GM18507 (cell line): ENCODE measurements at regions not wholly inside any gene's neighbourhood (a gene's known extent, or its start where the extent isn't known, plus 50 kb on each side); places are given as distances from the start of the nearest gene placed in this dataset.
"Not testable (repeated sequence)": the region's sequence is repeated elsewhere in the genome, so short reads cannot be mapped to it uniquely, and the experiment has no call there.

ENCODE experiments used
- DNase-seq: peaks from one replicate; pipeline ENCODE4 v3.0.0; 2011; ENCODE audit warnings: low read depth; ENCODE audit not compliant: insufficient read length; ENCODE audit errors: extremely low spot score
- FAIRE-seq: peaks from 2 replicates; lab custom pipeline; 2011; peaks lifted over from hg19 to GRCh38; lab: Jason Lieb, UNC

GRCh38 chr5:13251623-13252376, 692.7 kb downstream of the DNAH5 start:
- FAIRE-seq (no peak), DNase-seq (no peak)

- no peak for FAIRE-seq
- no peak for DNase-seq
Observed at GRCh38 chr5:13250464-13251291, 693.8 kb downstream of the DNAH5 start.

- FAIRE-seq (no peak), DNase-seq (no peak)
Observed at GRCh38 chr5:13249854-13250253, 694.6 kb downstream of the DNAH5 start.

GRCh38 chr5:13248253-13248652, 696.2 kb downstream of the DNAH5 start:
- FAIRE-seq (no peak), DNase-seq (no peak)

GRCh38 chr5:13246053-13246452, 698.4 kb downstream of the DNAH5 start:
- FAIRE-seq = no peak
- DNase-seq = no peak

GRCh38 chr5:13244151-13244550, 700.3 kb downstream of the DNAH5 start:
- DNase-seq (no peak), FAIRE-seq (no peak)

- DNase-seq (no peak), FAIRE-seq (no peak)
Observed at GRCh38 chr5:13227513-13227912, 717.0 kb downstream of the DNAH5 start.

- FAIRE-seq (no peak), DNase-seq (no peak)
Observed at GRCh38 chr5:13218518-13218917, 726.0 kb downstream of the DNAH5 start.

- DNase-seq (no peak), FAIRE-seq (no peak)
Observed at GRCh38 chr5:13217636-13218035, 726.9 kb downstream of the DNAH5 start.

- no peak for DNase-seq
- FAIRE-seq = no peak
Observed at GRCh38 chr5:13215806-13216205, 728.7 kb downstream of the DNAH5 start.

- FAIRE-seq = no peak
Observed at GRCh38 chr5:13215370-13215769, 729.1 kb downstream of the DNAH5 start.

GRCh38 chr5:13214182-13214581, 730.3 kb downstream of the DNAH5 start:
- FAIRE-seq (no peak), DNase-seq (no peak)

More at GRCh38 chr5:13215370-13215769, 729.1 kb downstream of the DNAH5 start:
- DNase-seq = no peak

GRCh38 chr5:13212886-13213285, 731.6 kb downstream of the DNAH5 start:
- FAIRE-seq (no peak), DNase-seq (no peak)

- DNase-seq (no peak), FAIRE-seq (no peak)
Observed at GRCh38 chr5:13211064-13211463, 733.4 kb downstream of the DNAH5 start.

GRCh38 chr5:13207112-13207511, 737.4 kb downstream of the DNAH5 start:
- DNase-seq (no peak), FAIRE-seq (no peak)

GRCh38 chr5:13201022-13201421, 743.5 kb downstream of the DNAH5 start:
- no peak for DNase-seq
- FAIRE-seq = no peak

GRCh38 chr5:13198226-13198625, 746.3 kb downstream of the DNAH5 start:
- not testable (repeated sequence) for FAIRE-seq, DNase-seq

GRCh38 chr5:13189532-13189931, 755.0 kb downstream of the DNAH5 start:
- DNase-seq = no peak
- no peak for FAIRE-seq

GRCh38 chr5:13188371-13188770, 756.1 kb downstream of the DNAH5 start:
- no peak for FAIRE-seq
- no peak for DNase-seq

- DNase-seq (no peak), FAIRE-seq (no peak)
Observed at GRCh38 chr5:13187186-13187585, 757.3 kb downstream of the DNAH5 start.

- no peak for FAIRE-seq
- DNase-seq = no peak
Observed at GRCh38 chr5:13186177-13186576, 758.3 kb downstream of the DNAH5 start.
